ENCODE measurements at regions not wholly inside any gene's neighbourhood (a gene's known extent, or its start where the extent isn't known, plus 50 kb on each side); places are given as distances from the start of the nearest gene placed in this dataset.

DNA sequence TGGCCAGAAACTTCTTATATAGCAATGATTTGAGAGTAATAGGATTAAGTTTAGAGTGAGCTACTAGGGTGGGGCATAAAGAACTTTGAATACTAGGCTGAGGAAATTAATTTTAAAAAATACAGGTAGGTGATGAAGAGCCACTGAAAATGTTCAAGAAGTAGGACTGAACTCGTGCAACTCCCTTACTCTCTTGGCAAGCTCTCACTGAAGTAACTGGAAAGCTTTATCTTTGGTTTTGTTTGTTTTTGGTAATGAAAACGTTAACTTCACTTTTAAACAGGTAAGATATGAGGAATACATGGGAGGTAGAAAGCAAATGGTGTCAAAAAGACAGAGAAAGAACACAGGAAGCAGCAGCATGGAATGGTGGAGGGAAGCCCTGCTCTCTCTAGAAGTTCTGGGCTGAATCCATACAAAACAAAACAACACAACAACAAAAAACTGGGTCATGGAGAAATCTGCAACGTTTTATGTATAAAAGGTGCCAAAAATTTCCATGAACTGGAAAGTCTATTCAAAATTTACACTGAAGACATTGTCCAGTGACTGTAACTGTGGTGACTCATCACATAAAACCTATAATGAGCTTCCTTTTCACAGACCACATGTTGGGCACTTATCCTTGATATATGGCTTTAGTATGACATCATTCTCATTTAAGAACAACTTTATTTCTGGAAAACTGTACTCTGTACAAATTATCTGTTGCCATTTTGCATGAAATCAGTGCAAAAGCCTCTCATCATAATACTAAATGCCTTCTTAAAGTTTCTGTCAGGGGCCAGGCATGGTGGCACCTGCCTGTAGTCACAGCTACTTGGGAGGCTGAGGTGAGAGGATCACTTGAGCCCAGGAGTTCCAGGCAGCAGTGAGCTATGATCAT is 91.2 kb upstream of the CHD1 start:
- TF ChIP-seq, protein P1, sequence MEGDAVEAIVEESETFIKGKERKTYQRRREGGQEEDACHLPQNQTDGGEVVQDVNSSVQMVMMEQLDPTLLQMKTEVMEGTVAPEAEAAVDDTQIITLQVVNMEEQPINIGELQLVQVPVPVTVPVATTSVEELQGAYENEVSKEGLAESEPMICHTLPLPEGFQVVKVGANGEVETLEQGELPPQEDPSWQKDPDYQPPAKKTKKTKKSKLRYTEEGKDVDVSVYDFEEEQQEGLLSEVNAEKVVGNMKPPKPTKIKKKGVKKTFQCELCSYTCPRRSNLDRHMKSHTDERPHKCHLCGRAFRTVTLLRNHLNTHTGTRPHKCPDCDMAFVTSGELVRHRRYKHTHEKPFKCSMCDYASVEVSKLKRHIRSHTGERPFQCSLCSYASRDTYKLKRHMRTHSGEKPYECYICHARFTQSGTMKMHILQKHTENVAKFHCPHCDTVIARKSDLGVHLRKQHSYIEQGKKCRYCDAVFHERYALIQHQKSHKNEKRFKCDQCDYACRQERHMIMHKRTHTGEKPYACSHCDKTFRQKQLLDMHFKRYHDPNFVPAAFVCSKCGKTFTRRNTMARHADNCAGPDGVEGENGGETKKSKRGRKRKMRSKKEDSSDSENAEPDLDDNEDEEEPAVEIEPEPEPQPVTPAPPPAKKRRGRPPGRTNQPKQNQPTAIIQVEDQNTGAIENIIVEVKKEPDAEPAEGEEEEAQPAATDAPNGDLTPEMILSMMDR (IDR thresholded peaks at IDR 0.05), result no peak
- TF ChIP-seq ZFX (IDR thresholded peaks at IDR 0.05; ENCODE audit: borderline replicate concordance), result no peak
